ENCODE measurements at regions not wholly inside any gene's neighbourhood (a gene's known extent, or its start where the extent isn't known, plus 50 kb on each side); places are given as distances from the start of the nearest gene placed in this dataset.

- DNase-seq = no peak
Measured at GRCh38 chr4:127049526-127049925, 583.2 kb upstream of the INTU start.

- DNase-seq = no peak
Measured at GRCh38 chr4:127052742-127053141, 580.0 kb upstream of the INTU start.

- DNase-seq = no peak
Measured at GRCh38 chr4:127055357-127055756, 577.4 kb upstream of the INTU start.

GRCh38 chr4:127069675-127070074, 563.1 kb upstream of the INTU start:
- no peak for DNase-seq

- DNase-seq = no peak
Measured at GRCh38 chr4:127071443-127071842, 561.3 kb upstream of the INTU start.

GRCh38 chr4:127080141-127080540, 552.6 kb upstream of the INTU start:
- DNase-seq = no peak

- no peak for DNase-seq
Measured at GRCh38 chr4:127081041-127081440, 551.7 kb upstream of the INTU start.

GRCh38 chr4:127082986-127083385, 549.8 kb upstream of the INTU start:
- DNase-seq = no peak

GRCh38 chr4:127084666-127085065, 548.1 kb upstream of the INTU start:
- DNase-seq = no peak

GRCh38 chr4:127097061-127097460, 535.7 kb upstream of the INTU start:
- no peak for DNase-seq

- no peak for DNase-seq
Measured at GRCh38 chr4:127102361-127102760, 530.4 kb upstream of the INTU start.

GRCh38 chr4:127103681-127104115, 529.1 kb upstream of the INTU start:
- DNase-seq = no peak

- no peak for DNase-seq
Measured at GRCh38 chr4:127113844-127114362, 518.9 kb upstream of the INTU start.

- DNase-seq = no peak
Measured at GRCh38 chr4:127118681-127119080, 514.1 kb upstream of the INTU start.

- no peak for DNase-seq
Measured at GRCh38 chr4:127120441-127121090, 512.2 kb upstream of the INTU start.

GRCh38 chr4:127124919-127125318, 507.8 kb upstream of the INTU start:
- no peak for DNase-seq

- no peak for DNase-seq
Measured at GRCh38 chr4:127126718-127127117, 506.0 kb upstream of the INTU start.

- no peak for DNase-seq
Measured at GRCh38 chr4:127131527-127131926, 501.2 kb upstream of the INTU start.

GRCh38 chr4:127134490-127134889, 498.3 kb upstream of the INTU start:
- DNase-seq = no peak

GRCh38 chr4:127138586-127138985, 494.2 kb upstream of the INTU start:
- no peak for DNase-seq

- no peak for DNase-seq
Measured at GRCh38 chr4:127139788-127140286, 492.9 kb upstream of the INTU start.

GRCh38 chr4:127140306-127140705, 492.5 kb upstream of the INTU start:
- DNase-seq = no peak

GRCh38 chr4:127141856-127142255, 490.9 kb upstream of the INTU start:
- DNase-seq = no peak

- DNase-seq = no peak
Measured at GRCh38 chr4:127143460-127144195, 489.1 kb upstream of the INTU start.
